ENCODE measurements at regions not wholly inside any gene's neighbourhood (a gene's known extent, or its start where the extent isn't known, plus 50 kb on each side); places are given as distances from the start of the nearest gene placed in this dataset.

GRCh38 chr3:194196876-194197275, 60.9 kb downstream of the HES1 start:
- TF ChIP-seq CTCF (IDR thresholded peaks at IDR 0.05) (no peak), POLR2A (IDR thresholded peaks at IDR 0.05) (no peak)
